Right kidney (tissue), 1 donor: ENCODE measurements at regions not wholly inside any gene's neighbourhood (a gene's known extent, or its start where the extent isn't known, plus 50 kb on each side); places are given as distances from the start of the nearest gene placed in this dataset.

Source experiments
- DNase-seq: peaks from one replicate; pipeline ENCODE4 v3.0.0-alpha.2; 2016

DNA sequence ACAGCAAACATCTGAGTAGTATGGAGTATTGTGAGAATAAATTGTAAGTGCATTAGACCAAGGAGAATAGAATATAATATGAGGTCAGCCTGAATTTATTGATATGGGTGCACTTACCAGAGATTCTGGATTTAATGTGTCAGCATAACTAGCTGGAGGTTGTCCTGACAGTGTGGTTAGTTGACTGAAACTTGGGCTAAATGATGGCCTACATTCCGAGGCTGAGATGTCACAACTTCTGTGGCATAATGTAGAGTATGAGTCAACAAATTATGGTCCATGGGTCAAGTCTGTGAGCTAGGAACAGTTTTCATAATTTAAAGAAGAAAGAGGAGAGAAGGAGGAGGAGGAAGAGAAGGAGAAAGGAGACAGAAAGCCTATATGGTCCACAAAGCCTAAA, 127.6 kb downstream of the QPCT start:
- DNase-seq = no peak

- no peak for DNase-seq
These were observed 128.5 kb downstream of the QPCT start for GRCh38 chr2:37472959-37473358.

GRCh38 chr2:37476411-37476810, 132.0 kb downstream of the QPCT start:
- no peak for DNase-seq

DNA sequence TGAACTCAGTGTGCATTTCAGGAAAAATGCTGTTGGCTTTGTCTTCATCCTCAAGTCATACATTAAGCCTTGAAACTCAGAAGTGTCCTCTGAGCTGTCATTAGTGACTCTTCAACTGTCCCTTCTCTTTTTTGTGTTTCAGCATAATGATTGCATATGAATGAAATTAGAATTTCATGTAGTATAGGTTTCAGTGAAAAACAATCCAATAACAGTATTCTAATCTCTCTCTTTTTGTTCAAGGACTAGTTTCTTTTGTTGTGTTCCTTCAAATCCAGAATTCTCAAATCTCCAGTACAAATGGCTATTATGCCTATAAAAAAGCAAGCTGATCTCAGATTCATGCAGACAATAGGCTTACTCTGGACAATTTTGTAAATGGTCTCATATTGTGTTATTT, 133.5 kb downstream of the QPCT start:
- DNase-seq = no peak

GRCh38 chr2:37481244-37481643, 136.8 kb downstream of the QPCT start:
- DNase-seq = no peak

DNA sequence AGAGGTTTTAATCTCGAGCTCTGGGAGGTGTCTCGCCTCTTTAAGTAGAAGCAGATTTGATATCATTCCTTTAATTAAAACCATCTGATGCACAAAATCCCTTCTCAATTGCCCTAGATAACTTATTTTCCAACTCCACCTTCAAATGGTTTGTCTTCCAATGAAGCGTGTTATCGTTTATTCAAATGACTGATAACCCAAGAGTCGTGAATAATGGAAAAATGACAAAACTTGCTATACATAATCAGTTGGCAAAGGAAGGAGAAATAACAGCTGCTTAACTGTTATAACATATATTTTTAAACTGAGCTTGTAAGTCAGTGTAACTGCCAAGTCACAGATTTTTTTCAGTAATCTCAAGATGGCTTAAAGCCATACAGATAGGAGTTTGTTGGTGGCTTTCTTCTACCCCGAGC, 144.6 kb downstream of the QPCT start:
- no peak for DNase-seq

DNA sequence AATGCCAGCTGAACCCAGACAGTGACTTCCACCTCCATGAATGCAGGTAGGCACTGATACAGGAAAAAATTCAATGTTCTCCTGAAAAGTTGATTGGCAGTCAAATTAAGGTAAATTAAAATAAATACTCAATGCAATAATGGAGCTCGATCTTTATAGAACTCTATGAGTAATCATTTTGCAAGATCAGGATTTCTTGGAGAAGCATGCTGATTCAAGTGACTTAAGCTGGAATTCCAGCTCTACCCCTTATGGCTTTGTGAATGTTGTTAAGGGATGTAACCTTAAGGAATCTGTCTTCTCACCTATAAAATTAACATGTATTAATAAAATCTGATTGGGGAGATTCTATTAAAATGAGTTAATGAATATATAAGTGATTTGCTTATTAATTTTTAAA, 145.1 kb downstream of the QPCT start:
- DNase-seq = no peak

GRCh38 chr2:37493425-37493824, 149.0 kb downstream of the QPCT start:
- DNase-seq = no peak

GRCh38 chr2:37499113-37499512, 154.7 kb downstream of the QPCT start:
- DNase-seq = no peak

GRCh38 chr2:37500031-37500430, 155.6 kb downstream of the QPCT start:
- DNase-seq = no peak

- no peak for DNase-seq
These were observed 156.7 kb downstream of the QPCT start for GRCh38 chr2:37501113-37501512.

GRCh38 chr2:37506407-37507050, 162.1 kb downstream of the QPCT start:
- no peak for DNase-seq

DNA sequence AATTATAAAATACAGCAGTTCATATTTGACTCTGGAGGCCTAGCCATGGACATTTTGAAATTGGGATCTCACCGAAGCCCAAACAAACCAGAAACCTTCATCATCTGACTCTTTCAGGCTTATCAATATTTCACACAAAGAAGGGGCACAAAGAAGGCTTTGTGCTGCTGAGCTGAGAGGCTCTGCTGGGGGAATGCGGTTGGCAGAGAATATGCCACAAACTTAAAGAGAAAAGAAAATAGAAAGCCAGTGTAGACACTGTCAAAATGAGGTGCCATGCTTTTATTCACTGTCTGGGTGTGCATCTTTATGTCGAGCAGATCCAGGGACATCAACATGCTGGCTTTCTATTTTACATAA, 162.6 kb downstream of the QPCT start:
- DNase-seq = no peak

GRCh38 chr2:37507703-37508102, 163.3 kb downstream of the QPCT start:
- no peak for DNase-seq

GRCh38 chr2:37512971-37513370, 158.5 kb downstream of the CDC42EP3 start:
- no peak for DNase-seq

DNA sequence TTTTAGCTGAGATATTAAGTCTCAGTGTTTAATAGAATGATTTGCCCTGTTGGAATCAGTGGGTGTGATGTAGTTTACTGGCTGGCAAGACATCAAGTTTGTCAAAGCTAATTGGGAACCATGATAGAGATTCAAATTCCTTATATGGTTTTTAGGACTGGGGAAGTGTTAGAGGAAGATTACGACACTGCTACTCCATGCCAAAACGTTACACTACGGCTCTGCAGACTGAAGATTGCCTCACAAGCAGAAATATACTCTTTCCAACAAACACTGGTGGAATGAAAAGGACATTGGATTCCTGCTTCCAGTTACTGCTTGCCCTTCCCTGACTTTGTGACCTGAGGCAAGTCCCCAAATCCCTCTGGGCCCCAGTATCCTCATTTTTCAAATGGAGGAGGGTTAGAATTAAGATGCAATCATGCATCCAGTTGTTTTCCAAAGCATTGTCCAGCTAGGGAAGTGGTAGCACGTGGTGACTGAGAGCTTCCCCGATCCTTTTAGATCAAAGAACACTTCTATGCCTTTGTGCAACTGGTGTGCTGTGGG, 147.6 kb downstream of the CDC42EP3 start:
- peak; percentile 15 for DNase-seq

- no peak for DNase-seq
These were observed 145.1 kb downstream of the CDC42EP3 start for GRCh38 chr2:37526323-37526722.

DNA sequence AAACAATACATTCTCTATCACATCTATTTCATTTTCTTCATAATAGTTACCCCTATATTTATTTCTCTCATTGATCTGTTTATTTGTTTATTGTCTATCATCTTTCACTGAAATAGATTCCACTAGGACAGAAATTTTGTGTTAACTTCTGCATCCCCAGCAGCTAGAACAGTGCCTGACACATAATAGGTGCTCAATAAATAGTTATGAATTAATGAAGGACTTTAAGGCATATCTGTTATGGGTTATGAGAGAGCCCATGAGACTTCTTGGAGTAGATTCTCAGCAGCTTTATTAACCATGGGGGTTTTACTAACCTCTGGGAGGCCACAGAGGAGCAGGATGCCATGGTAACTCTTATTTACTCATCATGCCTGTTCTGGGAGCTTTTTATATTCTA, 144.6 kb downstream of the CDC42EP3 start:
- DNase-seq = no peak

GRCh38 chr2:37527361-37527760, 144.1 kb downstream of the CDC42EP3 start:
- no peak for DNase-seq

- DNase-seq = no peak
These were observed 141.5 kb downstream of the CDC42EP3 start for GRCh38 chr2:37529830-37530415.

DNA sequence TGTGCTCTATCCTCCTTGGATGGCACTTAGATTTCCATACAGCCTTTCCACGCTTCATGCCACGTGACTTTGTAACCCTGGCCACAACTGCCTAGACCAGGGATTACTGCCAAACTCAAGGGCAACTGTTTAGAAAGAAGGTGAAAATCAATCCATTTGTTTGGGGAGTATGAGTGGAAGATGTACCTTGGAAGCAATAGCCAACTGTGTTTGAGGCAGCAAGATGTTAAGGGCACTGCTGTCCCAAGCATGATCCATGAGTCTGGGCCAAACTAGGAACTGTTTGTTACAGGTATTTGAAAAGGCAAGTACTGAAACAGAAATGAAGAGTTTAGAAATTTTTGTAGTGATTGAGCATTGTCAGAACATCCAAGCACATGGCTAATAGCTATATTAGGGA, 138.9 kb downstream of the CDC42EP3 start:
- DNase-seq = no peak

GRCh38 chr2:37537316-37537715, 134.1 kb downstream of the CDC42EP3 start:
- DNase-seq = no peak

GRCh38 chr2:37541516-37541915, 129.9 kb downstream of the CDC42EP3 start:
- DNase-seq = no peak

GRCh38 chr2:37543999-37544557, 127.4 kb downstream of the CDC42EP3 start:
- DNase-seq = no peak
